Type B pancreatic cell (in vitro differentiated cells): ENCODE measurements at regions not wholly inside any gene's neighbourhood (a gene's known extent, or its start where the extent isn't known, plus 50 kb on each side); places are given as distances from the start of the nearest gene placed in this dataset.

ENCODE experiments used
- DNase-seq: peaks from one replicate; pipeline ENCODE4 v3.0.0; 2021; ENCODE audit warnings: mixed read lengths; ENCODE audit not compliant: unreplicated experiment; ENCODE audit errors: extremely low spot score
- H3K27ac Mint-ChIP-seq: 2 replicates; pipeline ENCODE4 v1.8.0; 2021; ENCODE audit warnings: mild to moderate bottlenecking, mixed read lengths
- H3K27me3 Mint-ChIP-seq: 2 replicates; pipeline ENCODE4 v1.8.0; 2021; ENCODE audit warnings: mixed read lengths
- H3K36me3 Mint-ChIP-seq: 2 replicates; pipeline ENCODE4 v1.8.0; 2021; ENCODE audit warnings: mixed read lengths
- H3K4me1 Mint-ChIP-seq: one replicate; pipeline ENCODE4 v1.8.0; 2021; ENCODE audit warnings: mixed read lengths; ENCODE audit not compliant: unreplicated experiment
- H3K4me3 Mint-ChIP-seq: 2 replicates; pipeline ENCODE4 v1.8.0; 2021; ENCODE audit warnings: mild to moderate bottlenecking, mixed read lengths
- H3K9me3 Mint-ChIP-seq: 2 replicates; pipeline ENCODE4 v1.8.0; 2021; ENCODE audit warnings: mixed read lengths
- CTCF ChIP-seq: fragments of 200-600 bp; sonication (generic); conservative IDR thresholded peaks from 2 replicates; pipeline ENCODE4 v1.5.0; 2021; ENCODE audit warnings: antibody characterized with exemption, mild to moderate bottlenecking

- no peaks in the 10 kb centered on the region for H3K27me3 Mint-ChIP-seq
- no peaks in the 10 kb centered on the region for H3K36me3 Mint-ChIP-seq
- no peak overlapping the region for H3K4me3 Mint-ChIP-seq
- no peak overlapping the region for H3K27ac Mint-ChIP-seq
- TF ChIP-seq CTCF, result no peak
- DNase-seq, result no peak
- no peaks in the 10 kb centered on the region for H3K4me1 Mint-ChIP-seq
- H3K9me3 Mint-ChIP-seq, result no peaks in the 10 kb centered on the region
These were observed 62.4 kb upstream of the STXBP5 start for GRCh38 chr6:147141711-147142308.

- no peaks in the 10 kb centered on the region for H3K4me1 Mint-ChIP-seq
- H3K27ac Mint-ChIP-seq, result no peak overlapping the region
- no peaks in the 10 kb centered on the region for H3K27me3 Mint-ChIP-seq
- no peak overlapping the region for H3K4me3 Mint-ChIP-seq
- DNase-seq, result no peak
- H3K9me3 Mint-ChIP-seq, result no peaks in the 10 kb centered on the region
- H3K36me3 Mint-ChIP-seq, result no peaks in the 10 kb centered on the region
- no peak for TF ChIP-seq CTCF
These were observed 61.5 kb upstream of the STXBP5 start for GRCh38 chr6:147142684-147143245.

DNA sequence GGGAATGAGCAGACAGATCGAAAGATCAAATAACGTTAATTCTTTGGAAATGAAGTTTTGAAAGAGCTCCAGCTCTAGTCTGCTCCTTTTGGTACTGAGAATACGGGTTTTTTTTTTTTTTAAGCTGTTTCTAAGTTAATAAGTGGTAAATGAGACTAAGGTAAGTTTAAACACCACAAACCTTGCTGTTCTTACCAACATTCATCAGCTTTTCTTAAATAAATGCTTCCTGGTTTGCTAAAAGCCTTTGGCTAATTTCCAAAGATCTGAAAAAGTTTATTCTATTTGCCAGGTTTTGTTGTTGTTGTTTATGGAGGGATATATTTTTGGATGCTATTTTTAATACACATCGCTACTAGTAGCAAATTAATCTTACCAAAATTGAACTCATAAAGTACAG lies 55.1 kb upstream of the STXBP5 start:
- Mint-ChIP-seq H3K27me3 (no peaks in the 10 kb centered on the region), H3K36me3 (no peaks in the 10 kb centered on the region), H3K27ac (no peak overlapping the region), H3K9me3 (no peaks in the 10 kb centered on the region), H3K4me1 (no peaks in the 10 kb centered on the region), H3K4me3 (no peak overlapping the region)
- no peak for TF ChIP-seq CTCF
- DNase-seq, result no peak

DNA sequence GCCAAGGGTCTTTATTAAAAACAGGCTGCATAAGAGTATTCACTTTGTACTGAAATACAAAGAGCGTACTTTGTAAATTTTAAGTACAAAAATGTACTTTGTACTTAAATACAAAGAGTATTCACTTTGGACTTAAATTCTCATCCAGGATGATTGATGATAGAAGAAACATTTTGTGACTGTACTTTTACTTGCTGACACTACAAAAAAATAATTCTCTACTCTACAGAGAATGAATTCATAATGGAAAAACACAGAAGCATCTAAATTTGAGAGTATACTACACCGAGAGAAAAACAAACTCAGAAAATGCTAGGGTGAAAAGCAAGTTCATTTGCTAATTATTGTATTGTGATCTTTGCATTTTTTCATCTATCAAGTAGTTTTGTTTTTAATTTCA lies 54.4 kb upstream of the STXBP5 start:
- no peaks in the 10 kb centered on the region for H3K36me3 Mint-ChIP-seq
- H3K4me3 Mint-ChIP-seq, result no peak overlapping the region
- DNase-seq, result no peak
- no peak overlapping the region for H3K27ac Mint-ChIP-seq
- no peaks in the 10 kb centered on the region for H3K27me3 Mint-ChIP-seq
- no peaks in the 10 kb centered on the region for H3K4me1 Mint-ChIP-seq
- TF ChIP-seq CTCF, result no peak
- no peaks in the 10 kb centered on the region for H3K9me3 Mint-ChIP-seq

DNA sequence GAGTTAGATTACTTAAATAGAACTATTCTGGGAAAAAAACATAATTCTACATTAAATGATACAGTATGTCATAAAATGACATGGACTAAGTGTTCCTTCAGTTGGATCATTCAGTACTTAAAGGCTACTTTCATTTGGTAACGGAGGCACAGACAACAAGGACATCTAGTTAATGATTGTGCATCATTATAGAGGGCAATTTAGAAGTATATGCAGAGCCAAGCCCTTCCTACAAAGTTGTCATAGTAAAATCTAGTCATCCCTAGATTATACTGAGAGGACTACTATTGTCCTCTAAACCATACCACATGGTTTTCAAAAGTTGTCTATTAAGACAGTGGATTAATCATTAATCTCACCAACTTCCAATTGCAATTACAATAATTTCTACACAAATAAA lies 53.9 kb upstream of the STXBP5 start:
- no peak for DNase-seq
- H3K4me3 Mint-ChIP-seq, result no peak overlapping the region
- no peaks in the 10 kb centered on the region for H3K9me3 Mint-ChIP-seq
- no peak overlapping the region for H3K27ac Mint-ChIP-seq
- no peaks in the 10 kb centered on the region for H3K4me1 Mint-ChIP-seq
- no peaks in the 10 kb centered on the region for H3K27me3 Mint-ChIP-seq
- TF ChIP-seq CTCF, result no peak
- H3K36me3 Mint-ChIP-seq, result no peaks in the 10 kb centered on the region
